ENCODE measurements at regions not wholly inside any gene's neighbourhood (a gene's known extent, or its start where the extent isn't known, plus 50 kb on each side); places are given as distances from the start of the nearest gene placed in this dataset.

DNA sequence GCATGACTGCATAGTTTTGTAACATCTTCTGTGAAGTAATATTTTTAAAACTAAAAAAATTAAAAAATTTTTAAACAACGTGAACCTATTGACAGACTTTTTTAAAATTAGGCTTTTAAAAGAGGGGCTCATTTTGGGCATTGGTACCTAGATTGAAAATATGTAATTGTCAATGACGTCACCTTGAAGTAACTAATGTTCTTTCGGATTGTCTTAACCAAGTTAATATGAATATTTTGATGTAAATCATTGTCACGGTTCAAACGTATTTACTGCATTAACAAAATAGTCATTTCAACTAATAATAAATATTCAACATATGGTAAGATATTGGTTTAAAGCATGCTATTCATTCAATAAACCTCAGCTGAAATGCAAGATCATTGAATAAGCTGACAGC is 719.8 kb downstream of the ANKRD7 start:
- TF ChIP-seq, protein P1, sequence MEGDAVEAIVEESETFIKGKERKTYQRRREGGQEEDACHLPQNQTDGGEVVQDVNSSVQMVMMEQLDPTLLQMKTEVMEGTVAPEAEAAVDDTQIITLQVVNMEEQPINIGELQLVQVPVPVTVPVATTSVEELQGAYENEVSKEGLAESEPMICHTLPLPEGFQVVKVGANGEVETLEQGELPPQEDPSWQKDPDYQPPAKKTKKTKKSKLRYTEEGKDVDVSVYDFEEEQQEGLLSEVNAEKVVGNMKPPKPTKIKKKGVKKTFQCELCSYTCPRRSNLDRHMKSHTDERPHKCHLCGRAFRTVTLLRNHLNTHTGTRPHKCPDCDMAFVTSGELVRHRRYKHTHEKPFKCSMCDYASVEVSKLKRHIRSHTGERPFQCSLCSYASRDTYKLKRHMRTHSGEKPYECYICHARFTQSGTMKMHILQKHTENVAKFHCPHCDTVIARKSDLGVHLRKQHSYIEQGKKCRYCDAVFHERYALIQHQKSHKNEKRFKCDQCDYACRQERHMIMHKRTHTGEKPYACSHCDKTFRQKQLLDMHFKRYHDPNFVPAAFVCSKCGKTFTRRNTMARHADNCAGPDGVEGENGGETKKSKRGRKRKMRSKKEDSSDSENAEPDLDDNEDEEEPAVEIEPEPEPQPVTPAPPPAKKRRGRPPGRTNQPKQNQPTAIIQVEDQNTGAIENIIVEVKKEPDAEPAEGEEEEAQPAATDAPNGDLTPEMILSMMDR (IDR thresholded peaks at IDR 0.05; ENCODE audit: insufficient read depth, low read length): no peak
- TF ChIP-seq POLR2AphosphoS5 (IDR thresholded peaks at IDR 0.05; ENCODE audit: low read depth): no peak
- TF ChIP-seq, protein P2, sequence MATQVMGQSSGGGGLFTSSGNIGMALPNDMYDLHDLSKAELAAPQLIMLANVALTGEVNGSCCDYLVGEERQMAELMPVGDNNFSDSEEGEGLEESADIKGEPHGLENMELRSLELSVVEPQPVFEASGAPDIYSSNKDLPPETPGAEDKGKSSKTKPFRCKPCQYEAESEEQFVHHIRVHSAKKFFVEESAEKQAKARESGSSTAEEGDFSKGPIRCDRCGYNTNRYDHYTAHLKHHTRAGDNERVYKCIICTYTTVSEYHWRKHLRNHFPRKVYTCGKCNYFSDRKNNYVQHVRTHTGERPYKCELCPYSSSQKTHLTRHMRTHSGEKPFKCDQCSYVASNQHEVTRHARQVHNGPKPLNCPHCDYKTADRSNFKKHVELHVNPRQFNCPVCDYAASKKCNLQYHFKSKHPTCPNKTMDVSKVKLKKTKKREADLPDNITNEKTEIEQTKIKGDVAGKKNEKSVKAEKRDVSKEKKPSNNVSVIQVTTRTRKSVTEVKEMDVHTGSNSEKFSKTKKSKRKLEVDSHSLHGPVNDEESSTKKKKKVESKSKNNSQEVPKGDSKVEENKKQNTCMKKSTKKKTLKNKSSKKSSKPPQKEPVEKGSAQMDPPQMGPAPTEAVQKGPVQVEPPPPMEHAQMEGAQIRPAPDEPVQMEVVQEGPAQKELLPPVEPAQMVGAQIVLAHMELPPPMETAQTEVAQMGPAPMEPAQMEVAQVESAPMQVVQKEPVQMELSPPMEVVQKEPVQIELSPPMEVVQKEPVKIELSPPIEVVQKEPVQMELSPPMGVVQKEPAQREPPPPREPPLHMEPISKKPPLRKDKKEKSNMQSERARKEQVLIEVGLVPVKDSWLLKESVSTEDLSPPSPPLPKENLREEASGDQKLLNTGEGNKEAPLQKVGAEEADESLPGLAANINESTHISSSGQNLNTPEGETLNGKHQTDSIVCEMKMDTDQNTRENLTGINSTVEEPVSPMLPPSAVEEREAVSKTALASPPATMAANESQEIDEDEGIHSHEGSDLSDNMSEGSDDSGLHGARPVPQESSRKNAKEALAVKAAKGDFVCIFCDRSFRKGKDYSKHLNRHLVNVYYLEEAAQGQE (IDR thresholded peaks at IDR 0.05; ENCODE audit: insufficient replicate concordance, low read depth): no peak
- no peak for TF ChIP-seq SPI1 (IDR thresholded peaks at IDR 0.05; ENCODE audit: borderline replicate concordance, low read depth)
